ENCODE measurements at regions not wholly inside any gene's neighbourhood (a gene's known extent, or its start where the extent isn't known, plus 50 kb on each side); places are given as distances from the start of the nearest gene placed in this dataset.

DNA sequence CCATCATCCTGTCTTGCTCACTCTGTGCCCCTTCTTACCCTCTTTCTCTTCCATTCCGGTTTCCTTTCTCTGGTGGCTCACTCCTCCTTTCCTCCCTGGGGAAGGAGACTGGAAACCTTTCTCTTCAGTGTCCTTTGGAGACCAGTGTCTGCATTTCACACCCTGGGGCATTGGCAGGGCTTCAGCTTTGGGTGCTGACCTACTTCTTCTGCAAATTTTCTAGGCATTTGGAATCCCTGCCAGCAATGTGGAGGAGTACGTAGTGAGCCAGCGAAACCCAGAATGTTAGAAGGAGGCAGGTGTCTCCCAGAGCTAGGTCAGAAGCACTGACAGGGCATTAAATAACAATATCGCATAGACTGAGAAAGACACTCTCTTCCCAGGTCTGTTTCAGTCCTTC is 122.2 kb downstream of the SLC28A3 start:
- Histone ChIP-seq H3K4me2 (ENCODE audit: insufficient read depth, low read length) (no peak overlapping the region), H3K27me3 (ENCODE audit: control insufficient read depth in 2 of 2, insufficient read depth in 2 of 2, low read length in 2 of 2) (no peaks in the 10 kb centered on the region), H4K20me1 (replicated peaks; ENCODE audit: control insufficient read depth, extremely low read depth, insufficient read depth, low read length) (no peaks in the 10 kb centered on the region), H3K9me1 (replicated peaks; ENCODE audit: control insufficient read depth, extremely low read depth, insufficient read depth, low read length) (no peaks in the 10 kb centered on the region), H3K9me3 (replicated peaks; ENCODE audit: control insufficient read depth, insufficient read depth, low read length) (no peaks in the 10 kb centered on the region), H3K4me1 (ENCODE audit: control insufficient read depth, extremely low read depth, insufficient read depth, low read length) (no peaks in the 10 kb centered on the region), H3K36me3 (ENCODE audit: control insufficient read depth in 2 of 2, extremely low read depth in 1 of 2, insufficient read depth in 2 of 2, low read length in 2 of 2) (no peaks in the 10 kb centered on the region), H3K4me3 (replicated peaks in 1 of 3; ENCODE audit: insufficient read depth in 1 of 3, low read depth in 1 of 3, low read length in 3 of 3) (no peak overlapping the region), H3K27ac (ENCODE audit: insufficient read depth, low read depth, low read length) (no peak overlapping the region), H3K79me2 (ENCODE audit: control insufficient read depth, insufficient read depth, low read length) (no peaks in the 10 kb centered on the region), H2AFZ (ENCODE audit: low read depth, low read length) (no peak overlapping the region), H3K9ac (replicated peaks; ENCODE audit: extremely low read depth, insufficient read depth, low read length) (no peak overlapping the region)
- POLR2A ChIA-PET: no interaction called here
- dilution Hi-C loops (cut with MboI; ENCODE audit: extremely low pct_ligation_motif_present, low sequenced_read_pairs) (no loop called here), intact Hi-C loops (cut with micrococcal nuclease) (no loop called here)
- TF ChIP-seq EZH2 (IDR thresholded peaks at IDR 0.05; ENCODE audit: borderline replicate concordance, low read depth, low read length, severe bottlenecking) (no peak), MYC (IDR thresholded peaks at IDR 0.05; ENCODE audit: low read depth, low read length) (no peak), GATA2 (IDR thresholded peaks at IDR 0.05; ENCODE audit: insufficient read depth, insufficient read length, low read depth, low read length) (no peak), FOS (IDR thresholded peaks at IDR 0.05; ENCODE audit: borderline replicate concordance, insufficient read depth, low read length) (no peak), POLR2AphosphoS5 (IDR thresholded peaks at IDR 0.05; ENCODE audit: insufficient read depth, low read depth, low read length) (no peak), JUN (IDR thresholded peaks at IDR 0.05; ENCODE audit: borderline replicate concordance, insufficient read depth, insufficient read length, low read depth) (no peak), POLR2A (IDR thresholded peaks at IDR 0.05; ENCODE audit: low read depth, low read length) (no peak), CTCF (IDR thresholded peaks at IDR 0.05; ENCODE audit: extremely low read depth in 1 of 2, insufficient read depth in 1 of 2, low read depth in 1 of 2, low read length in 2 of 2) (no peak)
- TF ChIP-seq, protein P1, sequence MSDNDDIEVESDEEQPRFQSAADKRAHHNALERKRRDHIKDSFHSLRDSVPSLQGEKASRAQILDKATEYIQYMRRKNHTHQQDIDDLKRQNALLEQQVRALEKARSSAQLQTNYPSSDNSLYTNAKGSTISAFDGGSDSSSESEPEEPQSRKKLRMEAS (IDR thresholded peaks at IDR 0.05; ENCODE audit: insufficient read depth, insufficient read length): no peak
- no TSS peak for BruUV-seq (replicated peaks)
- no peak for FAIRE-seq
- no peak for DNase-seq (ENCODE audit: low read depth, low spot score)
- CTCF ChIA-PET: no interaction called here

All from endothelial cell of umbilical vein (primary cell).